ENCODE measurements at regions not wholly inside any gene's neighbourhood (a gene's known extent, or its start where the extent isn't known, plus 50 kb on each side); places are given as distances from the start of the nearest gene placed in this dataset.

DNA sequence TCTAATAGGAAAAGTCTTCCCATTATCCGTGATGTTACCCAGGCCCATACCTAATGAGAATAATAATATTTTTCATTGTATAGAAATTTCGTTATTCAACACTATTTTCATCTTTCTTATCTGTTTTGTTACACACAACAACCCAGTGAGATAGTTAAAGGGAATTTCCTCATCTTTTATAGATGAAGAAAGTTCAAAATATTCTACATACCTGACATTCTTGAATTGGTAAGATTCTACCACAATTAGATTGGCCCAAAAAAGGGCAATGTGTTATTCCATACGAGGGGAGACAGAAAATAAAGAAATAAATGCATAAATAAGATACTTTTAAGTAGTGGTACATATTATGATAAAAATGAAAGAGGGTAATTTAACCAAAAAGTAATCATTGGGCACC is 405.5 kb upstream of the ADAMTS5 start:
- H3K27ac ChIP-seq (replicated peaks): peak overlapping the region; percentile 24
- TF ChIP-seq, protein P1, sequence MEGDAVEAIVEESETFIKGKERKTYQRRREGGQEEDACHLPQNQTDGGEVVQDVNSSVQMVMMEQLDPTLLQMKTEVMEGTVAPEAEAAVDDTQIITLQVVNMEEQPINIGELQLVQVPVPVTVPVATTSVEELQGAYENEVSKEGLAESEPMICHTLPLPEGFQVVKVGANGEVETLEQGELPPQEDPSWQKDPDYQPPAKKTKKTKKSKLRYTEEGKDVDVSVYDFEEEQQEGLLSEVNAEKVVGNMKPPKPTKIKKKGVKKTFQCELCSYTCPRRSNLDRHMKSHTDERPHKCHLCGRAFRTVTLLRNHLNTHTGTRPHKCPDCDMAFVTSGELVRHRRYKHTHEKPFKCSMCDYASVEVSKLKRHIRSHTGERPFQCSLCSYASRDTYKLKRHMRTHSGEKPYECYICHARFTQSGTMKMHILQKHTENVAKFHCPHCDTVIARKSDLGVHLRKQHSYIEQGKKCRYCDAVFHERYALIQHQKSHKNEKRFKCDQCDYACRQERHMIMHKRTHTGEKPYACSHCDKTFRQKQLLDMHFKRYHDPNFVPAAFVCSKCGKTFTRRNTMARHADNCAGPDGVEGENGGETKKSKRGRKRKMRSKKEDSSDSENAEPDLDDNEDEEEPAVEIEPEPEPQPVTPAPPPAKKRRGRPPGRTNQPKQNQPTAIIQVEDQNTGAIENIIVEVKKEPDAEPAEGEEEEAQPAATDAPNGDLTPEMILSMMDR (IDR thresholded peaks at IDR 0.05; ENCODE audit: borderline replicate concordance): no peak
- no peak overlapping the region for H3K4me3 ChIP-seq
- intact Hi-C loops (cut with micrococcal nuclease): no loop called here
- H3K9me3 ChIP-seq (replicated peaks): no peaks in the 10 kb centered on the region
- DNase-seq: no peak
- H3K36me3 ChIP-seq: no peaks in the 10 kb centered on the region
- no peaks in the 10 kb centered on the region for H3K27me3 ChIP-seq (ENCODE audit: low read depth)
- H3K4me1 ChIP-seq: peaks cover 35% of the 10 kb centered on the region

DNA sequence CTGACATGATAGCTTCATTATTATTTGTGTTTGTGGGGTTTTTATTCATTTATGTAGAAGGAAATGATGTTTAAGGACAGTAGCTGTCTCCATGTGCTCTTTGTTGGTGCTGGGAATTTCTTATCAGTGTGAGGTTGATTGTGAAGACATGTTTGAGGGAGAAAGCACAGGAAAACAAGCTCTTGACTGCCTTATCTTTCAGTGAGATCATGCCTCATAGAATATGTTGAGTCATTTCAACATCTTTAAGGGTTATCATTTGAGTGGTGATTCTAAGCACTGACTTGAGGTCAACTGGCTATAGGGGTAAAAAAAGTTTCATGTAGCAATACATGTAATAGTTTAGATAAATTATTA is 405.1 kb upstream of the ADAMTS5 start:
- intact Hi-C loops (cut with micrococcal nuclease): no loop called here
- Histone ChIP-seq H3K36me3 (no peaks in the 10 kb centered on the region), H3K4me1 (peaks cover 35% of the 10 kb centered on the region), H3K27ac (replicated peaks) (peak overlapping the region; percentile 33), H3K27me3 (ENCODE audit: low read depth) (no peaks in the 10 kb centered on the region), H3K9me3 (replicated peaks) (no peaks in the 10 kb centered on the region), H3K4me3 (no peak overlapping the region)
- no peak for DNase-seq
- TF ChIP-seq, protein P1 (IDR thresholded peaks at IDR 0.05; ENCODE audit: borderline replicate concordance): no peak

DNA sequence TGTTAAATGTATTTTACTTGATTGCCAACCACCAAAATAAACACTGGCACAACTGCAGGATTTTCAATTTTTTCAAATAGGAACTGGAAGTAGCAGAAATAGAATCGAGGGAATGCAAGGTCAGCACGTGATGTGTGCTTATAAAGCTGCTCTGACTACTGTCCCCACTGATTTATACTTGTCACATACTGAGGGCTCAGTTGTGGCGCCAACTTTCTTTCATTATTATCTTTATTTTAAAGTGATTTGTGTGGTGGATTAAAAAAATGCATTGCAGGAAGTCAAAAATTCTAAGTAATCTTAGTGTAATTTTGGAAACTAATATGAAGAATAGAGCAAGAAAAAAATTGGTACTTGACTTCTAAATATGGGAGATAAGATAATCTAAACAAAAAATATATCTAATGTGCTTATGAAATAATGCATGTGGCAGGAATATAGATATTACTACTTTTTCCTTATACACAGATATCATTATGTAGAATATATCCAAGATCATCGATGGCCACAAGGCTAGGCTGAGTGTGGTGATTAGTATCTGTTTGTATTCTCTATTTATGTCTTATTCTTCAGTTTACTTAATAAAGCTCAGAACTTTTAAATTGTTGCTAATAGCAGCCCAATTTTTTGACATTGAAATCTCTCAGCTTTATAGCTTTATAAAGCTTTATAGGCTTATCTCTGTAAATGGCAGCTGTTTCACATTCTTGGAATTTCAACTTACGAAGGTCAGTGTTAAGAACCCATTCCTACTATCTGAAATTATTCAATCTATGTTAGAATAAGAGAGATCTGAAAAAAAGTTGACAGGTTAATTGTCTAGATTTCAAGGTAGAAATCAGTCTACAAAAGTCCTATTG is 404.5 kb upstream of the ADAMTS5 start:
- Histone ChIP-seq H3K9me3 (replicated peaks) (no peaks in the 10 kb centered on the region), H3K36me3 (no peaks in the 10 kb centered on the region), H3K4me1 (peaks cover 35% of the 10 kb centered on the region), H3K27me3 (ENCODE audit: low read depth) (no peaks in the 10 kb centered on the region), H3K27ac (replicated peaks) (peak overlapping the region; percentile 33), H3K4me3 (no peak overlapping the region)
- intact Hi-C loops (cut with micrococcal nuclease): no loop called here
- no peak for DNase-seq
- TF ChIP-seq, protein P1 (IDR thresholded peaks at IDR 0.05; ENCODE audit: borderline replicate concordance): no peak

- H3K27me3 ChIP-seq (ENCODE audit: low read depth): no peaks in the 10 kb centered on the region
- TF ChIP-seq, protein P1 (IDR thresholded peaks at IDR 0.05; ENCODE audit: borderline replicate concordance): no peak
- DNase-seq: no peak
- peak overlapping the region; percentile 33 for H3K27ac ChIP-seq (replicated peaks)
- no peak overlapping the region for H3K4me3 ChIP-seq
- peaks cover 35% of the 10 kb centered on the region for H3K4me1 ChIP-seq
- intact Hi-C loops (cut with micrococcal nuclease): no loop called here
- H3K9me3 ChIP-seq (replicated peaks): no peaks in the 10 kb centered on the region
- no peaks in the 10 kb centered on the region for H3K36me3 ChIP-seq
These were observed 403.2 kb upstream of the ADAMTS5 start for GRCh38 chr21:27369978-27370571.

DNA sequence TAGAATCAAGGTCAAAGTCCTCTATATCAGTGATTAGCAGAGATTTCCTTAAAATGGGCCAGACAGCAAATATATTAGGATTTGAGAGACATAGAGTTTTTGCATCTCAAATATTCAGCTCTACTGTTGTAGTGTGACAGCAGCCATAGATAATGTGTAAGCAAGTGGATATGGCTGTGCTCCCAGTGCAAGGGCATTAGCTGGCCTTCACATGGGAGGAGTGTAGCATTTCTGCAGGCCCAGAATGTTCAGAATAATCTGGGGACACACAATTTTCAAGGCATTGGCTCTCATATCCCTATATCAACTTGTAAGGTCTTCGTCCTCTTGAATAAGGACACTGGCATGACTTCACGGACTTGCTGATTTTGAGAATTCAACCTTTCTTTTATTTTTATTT is 402.3 kb upstream of the ADAMTS5 start:
- TF ChIP-seq, protein P1 (IDR thresholded peaks at IDR 0.05; ENCODE audit: borderline replicate concordance): no peak
- H3K4me1 ChIP-seq: peaks cover 35% of the 10 kb centered on the region
- no peaks in the 10 kb centered on the region for H3K36me3 ChIP-seq
- no peaks in the 10 kb centered on the region for H3K27me3 ChIP-seq (ENCODE audit: low read depth)
- H3K9me3 ChIP-seq (replicated peaks): no peaks in the 10 kb centered on the region
- no peak for DNase-seq
- H3K4me3 ChIP-seq: no peak overlapping the region
- intact Hi-C loops (cut with micrococcal nuclease): no loop called here
- peak overlapping the region; percentile 33 for H3K27ac ChIP-seq (replicated peaks)

Data from left ventricle myocardium inferior (tissue), 1 donor.